Endothelial cell (in vitro differentiated cells): ENCODE measurements at regions not wholly inside any gene's neighbourhood (a gene's known extent, or its start where the extent isn't known, plus 50 kb on each side); places are given as distances from the start of the nearest gene placed in this dataset.

Experiments used
- DNase-seq: peaks from one replicate; pipeline ENCODE4 v3.0.0; 2021; ENCODE audit warnings: low spot score
- H3K27ac Mint-ChIP-seq: one replicate; pipeline ENCODE4 v1.8.0; 2021; ENCODE audit warnings: mixed read lengths, inconsistent platforms; ENCODE audit not compliant: unreplicated experiment
- H3K27me3 Mint-ChIP-seq: one replicate; pipeline ENCODE4 v1.8.0; 2021; ENCODE audit warnings: mild to moderate bottlenecking, moderate library complexity, mixed read lengths, inconsistent platforms; ENCODE audit not compliant: unreplicated experiment
- H3K36me3 Mint-ChIP-seq: one replicate; pipeline ENCODE4 v1.8.0; 2021; ENCODE audit warnings: mild to moderate bottlenecking, low read depth, mixed read lengths, inconsistent platforms; ENCODE audit not compliant: unreplicated experiment
- H3K4me1 Mint-ChIP-seq: one replicate; pipeline ENCODE4 v1.8.0; 2021; ENCODE audit warnings: mild to moderate bottlenecking, mixed read lengths, inconsistent platforms; ENCODE audit not compliant: unreplicated experiment
- H3K4me3 Mint-ChIP-seq: one replicate; pipeline ENCODE4 v1.8.0; 2021; ENCODE audit warnings: mild to moderate bottlenecking, mixed read lengths, inconsistent platforms; ENCODE audit not compliant: unreplicated experiment
- H3K9me3 Mint-ChIP-seq: one replicate; pipeline ENCODE4 v1.8.0; 2021; ENCODE audit warnings: mixed read lengths, inconsistent platforms; ENCODE audit not compliant: unreplicated experiment
- TF ChIP-seq, protein P1 (sequence below): fragments of 200-600 bp; sonication (generic); IDR thresholded peaks from one replicate; pipeline ENCODE4 v1.5.0; 2021; ENCODE audit warnings: antibody characterized with exemption; ENCODE audit not compliant: unreplicated experiment

DNA sequence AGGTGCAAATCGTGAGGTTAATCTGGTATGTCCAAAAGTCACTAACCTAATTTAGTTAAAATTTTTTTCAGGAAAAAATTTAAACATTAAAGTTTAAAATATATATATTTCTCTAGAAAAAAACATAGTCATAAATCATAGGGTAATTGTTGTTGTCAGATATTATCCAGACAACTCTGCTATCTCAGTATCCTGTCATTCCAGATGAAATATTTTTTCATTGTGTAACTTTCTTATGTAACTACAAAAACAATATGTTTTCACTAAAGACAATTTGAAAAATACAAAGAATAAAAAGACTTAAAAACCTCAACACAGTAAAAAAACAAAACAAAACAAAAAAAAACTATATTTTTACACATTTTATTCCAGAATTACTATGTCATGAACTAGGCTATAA, 57.6 kb downstream of the TENT5A start:
- Mint-ChIP-seq H3K4me3 (no peak overlapping the region), H3K36me3 (no peaks in the 10 kb centered on the region), H3K9me3 (no peaks in the 10 kb centered on the region), H3K27ac (no peak overlapping the region), H3K27me3 (no peaks in the 10 kb centered on the region), H3K4me1 (no peaks in the 10 kb centered on the region)
- no peak for DNase-seq
- TF ChIP-seq, protein P1, sequence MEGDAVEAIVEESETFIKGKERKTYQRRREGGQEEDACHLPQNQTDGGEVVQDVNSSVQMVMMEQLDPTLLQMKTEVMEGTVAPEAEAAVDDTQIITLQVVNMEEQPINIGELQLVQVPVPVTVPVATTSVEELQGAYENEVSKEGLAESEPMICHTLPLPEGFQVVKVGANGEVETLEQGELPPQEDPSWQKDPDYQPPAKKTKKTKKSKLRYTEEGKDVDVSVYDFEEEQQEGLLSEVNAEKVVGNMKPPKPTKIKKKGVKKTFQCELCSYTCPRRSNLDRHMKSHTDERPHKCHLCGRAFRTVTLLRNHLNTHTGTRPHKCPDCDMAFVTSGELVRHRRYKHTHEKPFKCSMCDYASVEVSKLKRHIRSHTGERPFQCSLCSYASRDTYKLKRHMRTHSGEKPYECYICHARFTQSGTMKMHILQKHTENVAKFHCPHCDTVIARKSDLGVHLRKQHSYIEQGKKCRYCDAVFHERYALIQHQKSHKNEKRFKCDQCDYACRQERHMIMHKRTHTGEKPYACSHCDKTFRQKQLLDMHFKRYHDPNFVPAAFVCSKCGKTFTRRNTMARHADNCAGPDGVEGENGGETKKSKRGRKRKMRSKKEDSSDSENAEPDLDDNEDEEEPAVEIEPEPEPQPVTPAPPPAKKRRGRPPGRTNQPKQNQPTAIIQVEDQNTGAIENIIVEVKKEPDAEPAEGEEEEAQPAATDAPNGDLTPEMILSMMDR, result no peak

DNA sequence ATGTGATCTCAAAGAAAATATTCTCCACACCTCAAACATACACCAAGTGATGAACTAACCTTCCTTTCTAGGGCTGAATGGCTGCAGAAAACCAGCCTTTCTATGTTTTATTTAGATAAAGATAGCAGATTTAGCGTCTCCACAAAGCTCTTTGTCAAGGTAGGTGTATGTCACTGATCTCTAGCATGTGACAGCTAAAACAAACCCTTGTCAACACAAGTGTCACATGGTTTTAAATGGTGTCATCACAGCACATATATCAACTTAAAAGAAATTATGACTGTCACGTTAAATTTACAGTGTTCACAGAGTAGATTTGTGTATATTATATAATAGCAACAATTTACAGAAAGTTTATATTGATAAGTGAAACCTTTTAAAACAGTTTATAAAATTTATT, 58.3 kb downstream of the TENT5A start:
- no peaks in the 10 kb centered on the region for H3K4me1 Mint-ChIP-seq
- no peak overlapping the region for H3K4me3 Mint-ChIP-seq
- no peaks in the 10 kb centered on the region for H3K27me3 Mint-ChIP-seq
- no peak overlapping the region for H3K27ac Mint-ChIP-seq
- H3K9me3 Mint-ChIP-seq, result no peaks in the 10 kb centered on the region
- TF ChIP-seq, protein P1, result no peak
- no peak for DNase-seq
- no peaks in the 10 kb centered on the region for H3K36me3 Mint-ChIP-seq

DNA sequence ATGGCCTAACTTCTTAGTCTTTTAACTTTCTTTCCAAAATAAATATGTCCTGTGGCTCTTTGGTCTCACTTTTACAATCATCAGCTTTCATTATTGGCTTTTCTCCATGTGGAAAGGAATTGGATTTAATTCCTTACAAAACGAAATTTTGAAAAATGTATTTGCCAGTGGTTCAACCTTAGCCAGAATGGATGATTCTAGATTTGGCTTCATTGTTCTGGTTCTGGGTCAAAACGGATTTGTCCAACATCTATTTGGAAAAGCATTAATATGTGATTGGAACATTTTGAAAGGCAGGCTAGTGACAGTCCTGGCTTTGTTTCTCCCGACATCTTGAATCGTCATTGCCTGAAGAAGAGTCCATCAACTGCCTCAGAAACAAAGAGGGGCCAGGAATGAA, 59.2 kb downstream of the TENT5A start:
- no peaks in the 10 kb centered on the region for H3K4me1 Mint-ChIP-seq
- no peaks in the 10 kb centered on the region for H3K36me3 Mint-ChIP-seq
- DNase-seq, result no peak
- H3K4me3 Mint-ChIP-seq, result no peak overlapping the region
- no peak overlapping the region for H3K27ac Mint-ChIP-seq
- H3K27me3 Mint-ChIP-seq, result no peaks in the 10 kb centered on the region
- TF ChIP-seq, protein P1, result no peak
- H3K9me3 Mint-ChIP-seq, result no peaks in the 10 kb centered on the region

DNA sequence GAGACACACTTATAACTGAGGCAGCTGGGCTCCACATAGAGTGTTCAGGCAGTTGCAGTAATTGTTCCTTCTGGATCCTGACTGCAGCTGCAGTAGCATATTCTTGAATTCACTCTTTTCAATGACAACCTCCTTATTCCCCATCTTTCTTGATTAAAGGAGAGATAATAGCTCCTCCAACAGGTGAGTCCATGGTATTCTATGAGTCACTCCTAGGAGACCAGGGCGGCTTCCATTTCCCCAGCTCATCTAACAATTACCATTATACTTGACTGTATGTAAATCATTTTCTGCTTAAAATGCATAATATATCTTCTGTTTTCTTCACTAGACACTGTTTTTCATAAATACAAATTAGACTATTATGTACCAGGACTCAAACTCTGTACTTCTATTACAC, 62.4 kb downstream of the TENT5A start:
- Mint-ChIP-seq H3K27ac (no peak overlapping the region), H3K4me1 (no peaks in the 10 kb centered on the region), H3K9me3 (no peaks in the 10 kb centered on the region), H3K27me3 (no peaks in the 10 kb centered on the region), H3K4me3 (no peak overlapping the region), H3K36me3 (no peaks in the 10 kb centered on the region)
- DNase-seq, result no peak
- TF ChIP-seq, protein P1, result no peak

DNA sequence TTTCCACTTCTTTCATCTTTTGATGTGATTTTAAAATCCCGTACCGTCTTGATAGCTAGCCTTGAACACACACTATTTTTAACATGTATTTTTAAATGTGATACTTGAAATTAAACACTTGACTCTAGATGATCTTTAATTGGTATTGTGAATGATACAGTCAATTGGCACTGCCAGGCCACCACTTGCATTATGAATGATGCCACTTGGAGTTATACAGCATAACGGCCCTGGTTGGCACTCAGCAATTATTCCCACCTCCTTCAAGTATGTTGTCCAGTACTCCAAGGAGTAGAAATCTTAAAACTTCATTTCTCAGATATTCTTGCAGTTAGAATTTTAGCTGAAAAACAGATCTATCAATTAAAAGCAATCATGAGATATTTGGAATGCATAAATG, 62.9 kb downstream of the TENT5A start:
- H3K4me1 Mint-ChIP-seq, result no peaks in the 10 kb centered on the region
- no peaks in the 10 kb centered on the region for H3K36me3 Mint-ChIP-seq
- H3K9me3 Mint-ChIP-seq, result no peaks in the 10 kb centered on the region
- DNase-seq, result no peak
- TF ChIP-seq, protein P1, result no peak
- no peak overlapping the region for H3K27ac Mint-ChIP-seq
- no peak overlapping the region for H3K4me3 Mint-ChIP-seq
- H3K27me3 Mint-ChIP-seq, result no peaks in the 10 kb centered on the region
